ENCODE measurements at regions not wholly inside any gene's neighbourhood (a gene's known extent, or its start where the extent isn't known, plus 50 kb on each side); places are given as distances from the start of the nearest gene placed in this dataset.

- TF ChIP-seq, protein P1, sequence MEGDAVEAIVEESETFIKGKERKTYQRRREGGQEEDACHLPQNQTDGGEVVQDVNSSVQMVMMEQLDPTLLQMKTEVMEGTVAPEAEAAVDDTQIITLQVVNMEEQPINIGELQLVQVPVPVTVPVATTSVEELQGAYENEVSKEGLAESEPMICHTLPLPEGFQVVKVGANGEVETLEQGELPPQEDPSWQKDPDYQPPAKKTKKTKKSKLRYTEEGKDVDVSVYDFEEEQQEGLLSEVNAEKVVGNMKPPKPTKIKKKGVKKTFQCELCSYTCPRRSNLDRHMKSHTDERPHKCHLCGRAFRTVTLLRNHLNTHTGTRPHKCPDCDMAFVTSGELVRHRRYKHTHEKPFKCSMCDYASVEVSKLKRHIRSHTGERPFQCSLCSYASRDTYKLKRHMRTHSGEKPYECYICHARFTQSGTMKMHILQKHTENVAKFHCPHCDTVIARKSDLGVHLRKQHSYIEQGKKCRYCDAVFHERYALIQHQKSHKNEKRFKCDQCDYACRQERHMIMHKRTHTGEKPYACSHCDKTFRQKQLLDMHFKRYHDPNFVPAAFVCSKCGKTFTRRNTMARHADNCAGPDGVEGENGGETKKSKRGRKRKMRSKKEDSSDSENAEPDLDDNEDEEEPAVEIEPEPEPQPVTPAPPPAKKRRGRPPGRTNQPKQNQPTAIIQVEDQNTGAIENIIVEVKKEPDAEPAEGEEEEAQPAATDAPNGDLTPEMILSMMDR (IDR thresholded peaks at IDR 0.05 in 4 of 5, conservative IDR thresholded peaks at IDR 0.05 in 1 of 5): no peak
- TF ChIP-seq POLR2A (IDR thresholded peaks at IDR 0.05): no peak
These were observed 119.7 kb downstream of the MACROH2A1 start for GRCh38 chr5:135279328-135279727.
